BLaER1 (cell line): ENCODE measurements at regions not wholly inside any gene's neighbourhood (a gene's known extent, or its start where the extent isn't known, plus 50 kb on each side); places are given as distances from the start of the nearest gene placed in this dataset.

Source experiments
- H3K27ac ChIP-seq: shearing (Covaris generic); formaldehyde crosslinking; 2 replicates; pipeline ENCODE4 v1.8.1; 2022
- H3K27me3 ChIP-seq: shearing (Covaris generic); formaldehyde crosslinking; 2 replicates; pipeline ENCODE4 v1.8.1; 2022
- H3K36me3 ChIP-seq: shearing (Covaris generic); formaldehyde crosslinking; 2 replicates; pipeline ENCODE4 v1.8.1; 2022
- H3K4me1 ChIP-seq: shearing (Covaris generic); formaldehyde crosslinking; 2 replicates; pipeline ENCODE4 v1.8.1; 2022
- H3K4me2 ChIP-seq: shearing (Covaris generic); formaldehyde crosslinking; 2 replicates; pipeline ENCODE4 v1.8.1; 2022
- H3K4me3 ChIP-seq: shearing (Covaris generic); formaldehyde crosslinking; 2 replicates; pipeline ENCODE4 v1.8.1; 2022
- H3K9ac ChIP-seq: shearing (Covaris generic); formaldehyde crosslinking; 2 replicates; pipeline ENCODE4 v1.8.1; 2022
- H3K9me3 ChIP-seq: shearing (Covaris generic); formaldehyde crosslinking; 2 replicates; pipeline ENCODE4 v1.8.1; 2022
- H4K20me1 ChIP-seq: shearing (Covaris generic); formaldehyde crosslinking; 2 replicates; pipeline ENCODE4 v1.8.1; 2022
- Cebpa-rat ChIP-seq: shearing (Covaris generic); IDR thresholded peaks from 2 replicates; pipeline ENCODE4 v1.8.1; 2022

DNA sequence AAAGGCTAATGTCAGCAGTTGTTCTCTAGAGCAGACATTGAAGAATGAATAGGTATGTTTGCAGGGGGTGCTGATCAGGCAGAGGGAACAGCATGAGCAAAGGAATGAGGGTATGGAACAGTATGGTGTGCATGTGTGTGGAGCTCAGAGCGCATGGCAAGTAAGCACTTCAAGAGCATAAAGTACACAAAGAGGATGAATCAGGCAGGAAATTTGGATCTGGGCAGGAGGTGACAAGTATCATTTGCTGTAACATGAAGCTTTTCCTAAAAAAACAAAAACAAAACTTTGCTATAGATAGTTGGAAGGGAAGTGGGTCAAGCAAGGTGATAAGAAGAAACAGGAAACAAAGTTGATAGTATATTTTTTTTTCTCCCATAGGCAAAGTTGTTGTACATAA is 746.8 kb downstream of the HDGFL1 start:
- no peaks in the 10 kb centered on the region for H3K27me3 ChIP-seq
- H3K4me2 ChIP-seq, result no peak overlapping the region
- H3K9me3 ChIP-seq, result no peaks in the 10 kb centered on the region
- no peak overlapping the region for H3K4me3 ChIP-seq
- no peaks in the 10 kb centered on the region for H3K36me3 ChIP-seq
- H3K4me1 ChIP-seq, result no peaks in the 10 kb centered on the region
- no peak overlapping the region for H3K27ac ChIP-seq
- H4K20me1 ChIP-seq, result no peaks in the 10 kb centered on the region
- no peak overlapping the region for H3K9ac ChIP-seq
- no peak for TF ChIP-seq Cebpa-rat

DNA sequence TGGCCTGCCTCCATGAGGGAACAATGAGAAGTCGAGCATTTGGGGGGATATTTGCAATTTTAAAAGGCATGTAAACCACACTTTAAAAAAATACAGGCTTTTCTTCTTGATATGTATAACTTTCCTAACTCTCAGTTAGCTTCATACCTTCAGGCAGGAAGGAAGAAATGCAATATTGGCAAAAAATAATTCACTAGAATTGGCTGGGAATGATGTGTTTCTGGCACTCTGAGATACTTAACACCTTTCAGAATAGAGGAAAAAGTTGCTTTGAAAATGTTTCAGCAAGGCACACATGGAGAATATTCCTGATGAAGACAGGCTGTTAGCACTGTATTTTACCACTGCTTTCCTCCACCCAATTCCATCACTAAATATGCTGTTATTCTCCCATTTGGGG is 747.6 kb downstream of the HDGFL1 start:
- Histone ChIP-seq H3K4me3 (no peak overlapping the region), H4K20me1 (no peaks in the 10 kb centered on the region), H3K4me1 (no peaks in the 10 kb centered on the region), H3K27ac (no peak overlapping the region), H3K9me3 (no peaks in the 10 kb centered on the region), H3K4me2 (no peak overlapping the region), H3K36me3 (no peaks in the 10 kb centered on the region), H3K27me3 (no peaks in the 10 kb centered on the region), H3K9ac (no peak overlapping the region)
- no peak for TF ChIP-seq Cebpa-rat

- Histone ChIP-seq H3K9me3 (no peaks in the 10 kb centered on the region), H3K4me3 (no peak overlapping the region), H3K4me1 (no peaks in the 10 kb centered on the region), H3K36me3 (no peaks in the 10 kb centered on the region), H3K4me2 (no peak overlapping the region), H3K27ac (no peak overlapping the region), H4K20me1 (no peaks in the 10 kb centered on the region), H3K9ac (no peak overlapping the region), H3K27me3 (no peaks in the 10 kb centered on the region)
- TF ChIP-seq Cebpa-rat, result no peak
These were observed 750.2 kb downstream of the HDGFL1 start for GRCh38 chr6:23319582-23319981.

- H3K27ac ChIP-seq, result no peak overlapping the region
These were observed 751.2 kb downstream of the HDGFL1 start for GRCh38 chr6:23320471-23321015.

DNA sequence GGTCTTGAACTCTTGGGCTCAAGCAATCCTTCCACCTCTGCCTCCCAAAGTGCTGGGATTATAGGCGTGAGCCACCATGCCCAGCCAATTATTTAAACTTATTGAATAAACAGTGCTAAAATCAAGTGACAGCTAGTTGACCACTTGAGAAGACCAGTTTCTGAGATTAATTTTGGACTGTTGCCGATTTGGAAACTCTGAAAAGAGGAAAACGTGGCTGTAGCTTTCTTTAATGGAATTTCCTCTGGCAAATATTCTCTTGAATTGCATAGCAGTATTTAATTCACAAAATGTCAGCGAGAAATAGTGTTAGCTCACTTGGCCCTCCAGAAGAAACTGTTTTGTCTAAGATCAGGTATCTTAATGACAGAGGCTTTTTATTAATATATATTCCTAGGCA is 754.5 kb downstream of the HDGFL1 start:
- Histone ChIP-seq H3K27me3 (no peaks in the 10 kb centered on the region), H3K4me3 (no peak overlapping the region), H3K4me2 (no peak overlapping the region), H3K4me1 (no peaks in the 10 kb centered on the region), H3K36me3 (no peaks in the 10 kb centered on the region), H3K9ac (no peak overlapping the region), H4K20me1 (no peaks in the 10 kb centered on the region), H3K27ac (no peak overlapping the region), H3K9me3 (no peaks in the 10 kb centered on the region)
- no peak for TF ChIP-seq Cebpa-rat

More at GRCh38 chr6:23320471-23321015, 751.2 kb downstream of the HDGFL1 start:
- H3K4me1 ChIP-seq, result no peaks in the 10 kb centered on the region
- H3K27me3 ChIP-seq, result no peaks in the 10 kb centered on the region
- H3K36me3 ChIP-seq, result no peaks in the 10 kb centered on the region
- no peak overlapping the region for H3K4me3 ChIP-seq
- TF ChIP-seq Cebpa-rat, result no peak
- no peak overlapping the region for H3K9ac ChIP-seq
- no peak overlapping the region for H3K4me2 ChIP-seq
- H4K20me1 ChIP-seq, result no peaks in the 10 kb centered on the region
- no peaks in the 10 kb centered on the region for H3K9me3 ChIP-seq

DNA sequence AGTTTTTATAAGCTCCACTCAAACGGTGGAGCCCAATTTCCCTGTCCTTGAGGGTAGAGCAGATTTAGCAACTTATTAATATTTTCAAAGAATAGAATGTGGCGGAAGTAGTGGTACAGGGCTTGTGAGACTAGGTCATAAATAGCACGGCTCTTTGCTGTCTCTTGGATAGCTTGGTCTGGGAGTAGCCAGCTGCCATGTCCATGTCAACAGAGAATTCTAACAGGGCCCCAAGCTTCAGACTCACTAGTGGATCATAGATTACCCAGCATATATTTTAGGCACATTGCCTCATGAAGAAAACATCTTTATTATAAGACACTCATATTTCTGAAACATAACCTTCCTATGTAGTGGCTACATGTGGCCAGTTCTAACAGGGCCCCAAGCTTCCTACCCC is 755.7 kb downstream of the HDGFL1 start:
- no peaks in the 10 kb centered on the region for H3K9me3 ChIP-seq
- no peaks in the 10 kb centered on the region for H3K4me1 ChIP-seq
- no peak overlapping the region for H3K4me2 ChIP-seq
- no peak overlapping the region for H3K4me3 ChIP-seq
- no peaks in the 10 kb centered on the region for H3K27me3 ChIP-seq
- H3K27ac ChIP-seq, result no peak overlapping the region
- no peaks in the 10 kb centered on the region for H3K36me3 ChIP-seq
- H4K20me1 ChIP-seq, result no peaks in the 10 kb centered on the region
- H3K9ac ChIP-seq, result no peak overlapping the region
- no peak for TF ChIP-seq Cebpa-rat

GRCh38 chr6:23327621-23328020 is 758.3 kb downstream of the HDGFL1 start:
- no peak overlapping the region for H3K4me2 ChIP-seq
- H3K9me3 ChIP-seq, result no peaks in the 10 kb centered on the region
- no peaks in the 10 kb centered on the region for H3K27me3 ChIP-seq
- TF ChIP-seq Cebpa-rat, result no peak
- H3K9ac ChIP-seq, result no peak overlapping the region
- no peaks in the 10 kb centered on the region for H4K20me1 ChIP-seq
- no peak overlapping the region for H3K4me3 ChIP-seq
- H3K27ac ChIP-seq, result no peak overlapping the region
- H3K36me3 ChIP-seq, result no peaks in the 10 kb centered on the region
- H3K4me1 ChIP-seq, result no peaks in the 10 kb centered on the region

DNA sequence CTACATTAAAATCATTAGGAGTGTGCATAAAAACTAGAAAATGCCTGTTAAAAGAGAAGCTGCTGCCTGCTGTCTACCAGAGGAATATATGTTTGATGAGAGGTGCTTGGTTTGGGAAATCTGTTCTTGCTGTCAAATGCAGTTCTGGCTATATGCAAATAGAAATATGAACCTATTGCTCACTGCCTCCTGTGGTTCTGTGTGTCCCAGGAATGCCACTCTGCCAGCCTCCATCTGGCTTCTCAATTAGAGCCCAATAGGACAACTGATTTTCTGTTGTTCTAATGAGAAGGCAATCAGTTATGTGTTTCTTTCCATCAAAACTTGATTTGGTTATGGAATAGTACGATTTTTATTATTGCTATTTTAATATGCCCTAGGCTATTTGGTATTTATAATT is 759.7 kb downstream of the HDGFL1 start:
- Histone ChIP-seq H3K4me3 (no peak overlapping the region), H3K9ac (no peak overlapping the region), H3K27ac (no peak overlapping the region), H3K36me3 (no peaks in the 10 kb centered on the region), H3K4me1 (no peaks in the 10 kb centered on the region), H3K27me3 (no peaks in the 10 kb centered on the region), H3K4me2 (no peak overlapping the region), H4K20me1 (no peaks in the 10 kb centered on the region), H3K9me3 (no peaks in the 10 kb centered on the region)
- TF ChIP-seq Cebpa-rat, result no peak

GRCh38 chr6:23330632-23331031 is 761.3 kb downstream of the HDGFL1 start:
- Histone ChIP-seq H3K27me3 (no peaks in the 10 kb centered on the region), H3K27ac (no peak overlapping the region), H4K20me1 (no peaks in the 10 kb centered on the region), H3K9me3 (no peaks in the 10 kb centered on the region), H3K9ac (no peak overlapping the region), H3K4me1 (no peaks in the 10 kb centered on the region), H3K36me3 (no peaks in the 10 kb centered on the region), H3K4me2 (no peak overlapping the region), H3K4me3 (no peak overlapping the region)
- peak; percentile 57; the same call in 1 of the 2 replicates for TF ChIP-seq Cebpa-rat

DNA sequence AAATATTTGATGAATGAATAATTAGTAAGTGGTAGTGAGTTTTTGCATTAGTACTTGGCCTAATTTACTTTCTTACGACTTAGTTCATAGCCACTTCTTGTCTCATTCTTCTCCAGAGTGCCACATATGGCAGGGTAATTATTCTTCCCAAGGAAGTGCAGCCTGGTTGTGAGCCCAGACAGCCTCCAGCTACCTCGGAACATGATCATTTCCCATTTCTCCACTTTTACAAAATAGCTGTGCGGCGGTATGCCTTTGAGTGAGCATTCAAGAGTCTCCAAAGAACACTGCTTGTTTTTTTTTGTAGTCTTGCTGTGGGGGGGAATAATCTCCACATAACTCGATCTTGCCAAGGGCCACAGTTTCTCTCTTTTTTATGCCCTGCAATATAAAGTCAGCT is 765.0 kb downstream of the HDGFL1 start:
- no peak overlapping the region for H3K4me3 ChIP-seq
- H3K27ac ChIP-seq, result no peak overlapping the region
- no peak for TF ChIP-seq Cebpa-rat
- H3K27me3 ChIP-seq, result no peaks in the 10 kb centered on the region
- no peaks in the 10 kb centered on the region for H3K9me3 ChIP-seq
- H3K9ac ChIP-seq, result no peak overlapping the region
- no peaks in the 10 kb centered on the region for H3K36me3 ChIP-seq
- H4K20me1 ChIP-seq, result no peaks in the 10 kb centered on the region
- H3K4me1 ChIP-seq, result no peaks in the 10 kb centered on the region
- no peak overlapping the region for H3K4me2 ChIP-seq

- no peaks in the 10 kb centered on the region for H4K20me1 ChIP-seq
- H3K27ac ChIP-seq, result no peak overlapping the region
- no peaks in the 10 kb centered on the region for H3K36me3 ChIP-seq
- TF ChIP-seq Cebpa-rat, result no peak
- no peaks in the 10 kb centered on the region for H3K9me3 ChIP-seq
- H3K9ac ChIP-seq, result no peak overlapping the region
- H3K27me3 ChIP-seq, result no peaks in the 10 kb centered on the region
- H3K4me1 ChIP-seq, result no peaks in the 10 kb centered on the region
- no peak overlapping the region for H3K4me2 ChIP-seq
- no peak overlapping the region for H3K4me3 ChIP-seq
These were observed 766.5 kb downstream of the HDGFL1 start for GRCh38 chr6:23335894-23336293.
